GM21528 (cell line): ENCODE measurements at regions not wholly inside any gene's neighbourhood (a gene's known extent, or its start where the extent isn't known, plus 50 kb on each side); places are given as distances from the start of the nearest gene placed in this dataset.
"Not testable (repeated sequence)": the region's sequence is repeated elsewhere in the genome, so short reads cannot be mapped to it uniquely, and the experiment has no call there.

Source experiments
- ATAC-seq: cut with Tn5 transposase; IDR thresholded peaks from one replicate; pipeline ENCODE4 v1.9.1; 2021; ENCODE audit warnings: mild to moderate bottlenecking, moderate library complexity; ENCODE audit not compliant: unreplicated experiment, low FRiP score

GRCh38 chr4:126965877-126966276, 666.9 kb upstream of the INTU start:
- ATAC-seq: no peak

GRCh38 chr4:126969360-126970235, 663.2 kb upstream of the INTU start:
- no peak for ATAC-seq

GRCh38 chr4:126973201-126973600, 659.6 kb upstream of the INTU start:
- no peak for ATAC-seq

GRCh38 chr4:126976850-126977632, 655.7 kb upstream of the INTU start:
- ATAC-seq: no peak

GRCh38 chr4:126986005-126986404, 646.8 kb upstream of the INTU start:
- no peak for ATAC-seq

GRCh38 chr4:126986828-126987227, 645.9 kb upstream of the INTU start:
- no peak for ATAC-seq

- ATAC-seq: no peak
These were observed 640.8 kb upstream of the INTU start for GRCh38 chr4:126991965-126992364.

- no peak for ATAC-seq
These were observed 639.8 kb upstream of the INTU start for GRCh38 chr4:126992910-126993309.

GRCh38 chr4:126993351-126993750, 639.4 kb upstream of the INTU start:
- ATAC-seq: no peak

GRCh38 chr4:126995235-126995634, 637.5 kb upstream of the INTU start:
- no peak for ATAC-seq

- ATAC-seq: no peak
These were observed 632.6 kb upstream of the INTU start for GRCh38 chr4:127000110-127000509.

- ATAC-seq: no peak
These were observed 631.9 kb upstream of the INTU start for GRCh38 chr4:127000846-127001245.

GRCh38 chr4:127001933-127002332, 630.8 kb upstream of the INTU start:
- no peak for ATAC-seq

- no peak for ATAC-seq
These were observed 626.3 kb upstream of the INTU start for GRCh38 chr4:127006446-127006877.

- ATAC-seq: no peak
These were observed 625.5 kb upstream of the INTU start for GRCh38 chr4:127007305-127007704.

- no peak for ATAC-seq
These were observed 620.2 kb upstream of the INTU start for GRCh38 chr4:127012549-127012948.

- ATAC-seq: no peak
These were observed 617.1 kb upstream of the INTU start for GRCh38 chr4:127015667-127016117.

GRCh38 chr4:127018381-127018780, 614.4 kb upstream of the INTU start:
- no peak for ATAC-seq

GRCh38 chr4:127020831-127021230, 611.9 kb upstream of the INTU start:
- not testable (repeated sequence) for ATAC-seq

- ATAC-seq: no peak
These were observed 596.5 kb upstream of the INTU start for GRCh38 chr4:127036296-127036695.

GRCh38 chr4:127045861-127046260, 586.9 kb upstream of the INTU start:
- ATAC-seq: no peak
